OCI-LY1 (cell line): ENCODE measurements at regions not wholly inside any gene's neighbourhood (a gene's known extent, or its start where the extent isn't known, plus 50 kb on each side); places are given as distances from the start of the nearest gene placed in this dataset.
A peak's percentile ranks its signal among the peaks of the same experiment; 100 is the strongest.

Experiments
- CTCF ChIP-seq: fragments of 200-600 bp; sonication (generic), shearing (Covaris generic); IDR thresholded peaks from 2 replicates; pipeline ENCODE4 v1.5.1; 2017; ENCODE audit warnings: mild to moderate bottlenecking, antibody characterized with exemption, low read length, moderate library complexity, mixed read lengths
- EZH2 ChIP-seq: fragments of 200-600 bp; sonication (generic), shearing (Covaris generic); IDR thresholded peaks from 2 replicates; pipeline ENCODE4 v1.8.0; 2017; ENCODE audit warnings: borderline replicate concordance, mixed run types, mild to moderate bottlenecking, antibody characterized with exemption, low read length, moderate library complexity, mixed read lengths

DNA sequence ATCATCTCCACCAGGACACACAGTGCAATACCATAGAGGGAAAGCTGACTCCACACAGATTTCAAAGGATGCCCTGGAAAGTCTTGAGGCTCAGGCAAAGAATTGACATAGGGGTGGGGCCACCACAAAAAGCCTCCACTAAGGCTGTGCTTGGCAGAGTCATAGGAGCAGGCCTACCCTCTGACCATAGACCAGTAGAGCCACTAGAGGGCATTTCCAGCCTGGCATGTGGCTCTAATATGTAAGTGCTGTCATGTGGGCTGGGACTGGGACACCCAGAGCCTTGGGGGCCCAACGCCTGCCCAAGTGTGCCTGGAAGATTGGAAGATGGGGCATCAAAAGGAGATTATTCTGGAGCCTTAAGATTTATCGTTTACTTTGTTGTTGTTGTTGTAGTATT lies 726.0 kb downstream of the DNAH5 start:
- peak; percentile 21; the same call in 1 of the 2 replicates for TF ChIP-seq CTCF
- no peak for TF ChIP-seq EZH2
